ENCODE measurements at regions not wholly inside any gene's neighbourhood (a gene's known extent, or its start where the extent isn't known, plus 50 kb on each side); places are given as distances from the start of the nearest gene placed in this dataset.

DNA sequence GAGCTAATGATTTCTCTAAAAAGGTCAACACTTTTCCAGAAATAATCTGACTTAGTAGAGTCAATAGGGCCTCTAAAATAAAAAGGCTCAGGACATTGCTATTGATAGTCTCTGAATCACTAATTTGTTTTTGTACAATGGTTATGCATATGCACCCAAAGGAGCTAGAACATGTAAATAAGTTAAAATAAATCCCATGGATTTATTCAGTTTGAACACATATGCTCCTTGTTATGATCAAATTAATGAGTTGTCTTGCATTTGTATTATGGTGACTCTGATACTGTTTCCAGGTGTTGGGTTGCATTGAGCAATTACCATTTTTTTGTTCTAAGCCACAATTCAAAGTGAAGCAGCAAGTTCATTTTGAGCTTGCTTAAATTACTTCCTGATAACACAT lies 276.0 kb upstream of the TUSC1 start:
- TF ChIP-seq EP300 (IDR thresholded peaks at IDR 0.05) (no peak), POLR2A (IDR thresholded peaks at IDR 0.05) (no peak)
- TF ChIP-seq, protein P1, sequence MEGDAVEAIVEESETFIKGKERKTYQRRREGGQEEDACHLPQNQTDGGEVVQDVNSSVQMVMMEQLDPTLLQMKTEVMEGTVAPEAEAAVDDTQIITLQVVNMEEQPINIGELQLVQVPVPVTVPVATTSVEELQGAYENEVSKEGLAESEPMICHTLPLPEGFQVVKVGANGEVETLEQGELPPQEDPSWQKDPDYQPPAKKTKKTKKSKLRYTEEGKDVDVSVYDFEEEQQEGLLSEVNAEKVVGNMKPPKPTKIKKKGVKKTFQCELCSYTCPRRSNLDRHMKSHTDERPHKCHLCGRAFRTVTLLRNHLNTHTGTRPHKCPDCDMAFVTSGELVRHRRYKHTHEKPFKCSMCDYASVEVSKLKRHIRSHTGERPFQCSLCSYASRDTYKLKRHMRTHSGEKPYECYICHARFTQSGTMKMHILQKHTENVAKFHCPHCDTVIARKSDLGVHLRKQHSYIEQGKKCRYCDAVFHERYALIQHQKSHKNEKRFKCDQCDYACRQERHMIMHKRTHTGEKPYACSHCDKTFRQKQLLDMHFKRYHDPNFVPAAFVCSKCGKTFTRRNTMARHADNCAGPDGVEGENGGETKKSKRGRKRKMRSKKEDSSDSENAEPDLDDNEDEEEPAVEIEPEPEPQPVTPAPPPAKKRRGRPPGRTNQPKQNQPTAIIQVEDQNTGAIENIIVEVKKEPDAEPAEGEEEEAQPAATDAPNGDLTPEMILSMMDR (IDR thresholded peaks at IDR 0.05): no peak
- Histone ChIP-seq H3K27me3 (no peaks in the 10 kb centered on the region), H3K27ac (no peak overlapping the region), H3K4me1 (ENCODE audit: insufficient read depth) (no peaks in the 10 kb centered on the region), H3K4me3 (no peak overlapping the region), H3K36me3 (no peaks in the 10 kb centered on the region), H3K9me3 (no peaks in the 10 kb centered on the region)
- DNase-seq: no peak
- intact Hi-C loops (cut with DNase I): no loop called here

DNA sequence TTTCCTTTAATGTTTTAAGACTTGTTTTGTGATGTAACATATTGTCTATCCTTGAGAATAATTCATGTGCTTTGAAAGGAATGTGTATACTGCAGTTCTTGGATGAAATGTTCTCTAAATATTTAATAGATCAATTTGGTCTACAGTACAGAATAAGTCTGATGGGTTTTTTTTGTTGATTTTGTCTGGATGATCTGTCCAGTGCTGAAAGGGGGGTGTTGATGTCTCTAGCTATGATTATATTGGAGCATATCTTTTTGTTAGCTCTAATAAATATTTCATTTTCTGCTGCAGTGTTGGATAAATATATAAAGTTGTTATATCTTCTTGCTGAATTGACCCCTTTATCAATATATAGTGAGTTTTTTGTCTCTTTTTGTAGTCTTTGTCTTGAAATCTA lies 269.9 kb upstream of the TUSC1 start:
- TF ChIP-seq POLR2A (IDR thresholded peaks at IDR 0.05): no peak
- TF ChIP-seq EP300 (IDR thresholded peaks at IDR 0.05): no peak
- TF ChIP-seq, protein P1 (IDR thresholded peaks at IDR 0.05): no peak
- no peak overlapping the region for H3K4me3 ChIP-seq
- intact Hi-C loops (cut with DNase I): no loop called here
- no peak for DNase-seq
- no peaks in the 10 kb centered on the region for H3K9me3 ChIP-seq
- H3K4me1 ChIP-seq (ENCODE audit: insufficient read depth): no peaks in the 10 kb centered on the region
- no peaks in the 10 kb centered on the region for H3K27me3 ChIP-seq
- H3K36me3 ChIP-seq: no peaks in the 10 kb centered on the region
- no peak overlapping the region for H3K27ac ChIP-seq

DNA sequence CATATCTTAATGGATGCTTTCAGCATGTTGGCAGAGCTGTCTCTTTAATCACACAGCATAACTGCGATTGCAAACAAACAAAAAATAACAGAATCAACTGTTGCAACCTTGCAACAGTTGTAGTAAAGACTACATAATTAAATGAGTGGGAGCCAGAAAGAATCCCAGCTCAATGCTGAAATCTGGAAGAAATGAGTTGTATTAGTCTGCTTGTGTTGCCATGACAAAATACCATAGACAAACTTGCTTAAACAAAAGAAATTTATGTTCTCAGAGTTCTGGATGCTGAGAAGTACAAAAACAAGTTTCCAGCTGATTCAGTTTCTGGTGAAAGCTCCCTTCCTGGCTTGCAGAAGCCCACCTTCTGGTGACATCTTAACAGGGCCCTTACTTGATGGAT lies 260.9 kb upstream of the TUSC1 start:
- no peaks in the 10 kb centered on the region for H3K36me3 ChIP-seq
- WGBS, 3 donors: 73 to 97% (median 85%) methylated on average over 1 of the region's 1 CpG
- no peak for TF ChIP-seq POLR2A (IDR thresholded peaks at IDR 0.05)
- no peak for TF ChIP-seq EP300 (IDR thresholded peaks at IDR 0.05)
- TF ChIP-seq, protein P1 (IDR thresholded peaks at IDR 0.05): no peak
- H3K27me3 ChIP-seq: no peaks in the 10 kb centered on the region
- no peak for DNase-seq
- H3K4me3 ChIP-seq: no peak overlapping the region
- H3K9me3 ChIP-seq: no peaks in the 10 kb centered on the region
- H3K4me1 ChIP-seq (ENCODE audit: insufficient read depth): no peaks in the 10 kb centered on the region
- no peak overlapping the region for H3K27ac ChIP-seq
- intact Hi-C loops (cut with DNase I): no loop called here

DNA sequence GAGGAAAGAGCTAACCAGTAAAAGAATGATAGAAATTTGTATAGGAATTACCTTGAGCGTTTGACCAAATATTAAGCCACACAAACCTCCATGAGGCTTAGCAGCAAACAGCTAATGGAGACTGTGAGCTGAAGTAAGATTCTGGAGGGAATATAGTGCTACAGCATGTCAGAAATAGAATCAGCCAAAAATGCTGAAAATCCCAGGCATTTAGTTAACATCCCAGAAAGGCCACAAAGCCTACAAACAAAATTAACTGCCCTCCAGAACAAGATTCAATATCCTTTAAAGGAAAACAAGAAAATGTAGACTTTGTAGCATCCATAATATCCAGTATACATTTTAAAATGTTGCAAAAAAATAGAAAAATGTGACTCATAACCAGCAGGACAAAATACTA lies 257.8 kb upstream of the TUSC1 start:
- no peak overlapping the region for H3K27ac ChIP-seq
- no peak overlapping the region for H3K4me3 ChIP-seq
- no peaks in the 10 kb centered on the region for H3K9me3 ChIP-seq
- H3K27me3 ChIP-seq: no peaks in the 10 kb centered on the region
- TF ChIP-seq POLR2A (IDR thresholded peaks at IDR 0.05): no peak
- TF ChIP-seq EP300 (IDR thresholded peaks at IDR 0.05): no peak
- TF ChIP-seq, protein P1 (IDR thresholded peaks at IDR 0.05): no peak
- H3K4me1 ChIP-seq (ENCODE audit: insufficient read depth): no peaks in the 10 kb centered on the region
- intact Hi-C loops (cut with DNase I): no loop called here
- WGBS, 3 donors: 76 to 82% (median 79%) methylated on average over 1 of the region's 1 CpG
- DNase-seq: no peak
- no peaks in the 10 kb centered on the region for H3K36me3 ChIP-seq

DNA sequence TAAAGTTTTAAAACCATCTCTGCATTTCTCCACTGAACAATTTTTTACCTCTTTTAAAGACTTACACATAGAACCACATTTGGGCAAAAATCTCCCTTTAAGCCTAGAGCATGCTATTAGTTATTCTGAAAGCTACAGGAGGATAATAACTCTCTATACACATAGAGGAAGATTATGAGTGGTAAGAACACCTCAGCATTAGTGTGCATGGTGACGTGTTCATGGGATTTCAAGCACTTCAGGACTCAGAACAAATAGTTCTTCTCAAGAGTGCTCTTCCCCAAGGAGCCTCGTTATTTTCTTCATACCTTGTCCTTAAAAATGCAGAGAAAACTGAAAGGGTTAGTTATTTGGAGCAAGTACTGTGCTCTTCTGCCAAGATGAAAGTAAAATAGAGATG lies 256.9 kb upstream of the TUSC1 start:
- no peaks in the 10 kb centered on the region for H3K4me1 ChIP-seq (ENCODE audit: insufficient read depth)
- H3K9me3 ChIP-seq: no peaks in the 10 kb centered on the region
- no peak overlapping the region for H3K4me3 ChIP-seq
- intact Hi-C loops (cut with DNase I): no loop called here
- H3K27ac ChIP-seq: no peak overlapping the region
- no peaks in the 10 kb centered on the region for H3K27me3 ChIP-seq
- H3K36me3 ChIP-seq: no peaks in the 10 kb centered on the region
- TF ChIP-seq, protein P1 (IDR thresholded peaks at IDR 0.05): no peak
- TF ChIP-seq EP300 (IDR thresholded peaks at IDR 0.05) (no peak), POLR2A (IDR thresholded peaks at IDR 0.05) (no peak)
- DNase-seq: no peak
- WGBS, 3 donors: 58% methylated on average over 2 of the region's 2 CpGs
